Kidney (tissue), 13 donors: ENCODE measurements at regions not wholly inside any gene's neighbourhood (a gene's known extent, or its start where the extent isn't known, plus 50 kb on each side); places are given as distances from the start of the nearest gene placed in this dataset.
A peak's percentile ranks its signal among the peaks of the same experiment; 100 is the strongest.

ENCODE experiments used
- DNase-seq, 5 donors: peaks; one replicate each; pipeline ENCODE4 v3.0.0-alpha.2; 2013 to 2020
- FAIRE-seq: peaks from 2 replicates; lab custom pipeline; 2012; peaks lifted over from hg19 to GRCh38; lab: Jason Lieb, UNC
- H3K27ac ChIP-seq, 2 donors: one replicate each; pipeline ENCODE4 v1.7.0; 2013; ENCODE audit warnings: low read depth in 2 of 2, low read length in 2 of 2, inconsistent platforms in 1 of 2
- H3K27me3 ChIP-seq: one replicate; pipeline ENCODE4 v1.7.1; 2013; ENCODE audit warnings: low read length, inconsistent platforms; ENCODE audit not compliant: control insufficient read depth, insufficient read depth
- H3K36me3 ChIP-seq, 3 donors: one replicate each; pipeline versions ENCODE4 v1.7.0 to v1.7.1; 2013; ENCODE audit warnings: low read length in 3 of 3, control low read depth in 1 of 3, inconsistent platforms in 1 of 3; ENCODE audit not compliant: insufficient read depth in 3 of 3, control insufficient read depth in 2 of 3
- H3K4me1 ChIP-seq, 3 donors: one replicate each; pipeline versions ENCODE4 v1.7.0 to v1.7.1; 2013; ENCODE audit warnings: low read length in 3 of 3, inconsistent platforms in 1 of 3, low read depth in 1 of 3; ENCODE audit not compliant: control insufficient read depth in 2 of 3, insufficient read depth in 2 of 3
- H3K4me3 ChIP-seq, 3 donors: one replicate each; pipeline versions ENCODE4 v1.7.0 to v1.8.1; 2013; ENCODE audit warnings: low read length in 3 of 3, control low read depth in 1 of 3, inconsistent platforms in 1 of 3
- H3K9ac ChIP-seq, 3 donors: one replicate each; pipeline versions ENCODE4 v1.7.0 to v1.7.1; 2013; ENCODE audit warnings: low read length in 3 of 3, control low read depth in 1 of 3, inconsistent platforms in 1 of 3
- H3K9me3 ChIP-seq, 3 donors: one replicate each; pipeline versions ENCODE4 v1.7.0 to v1.7.1; 2013; ENCODE audit warnings: low read length in 3 of 3, control low read depth in 1 of 3, inconsistent platforms in 1 of 3; ENCODE audit not compliant: control insufficient read depth in 2 of 3, insufficient read depth in 1 of 3
- CTCF ChIP-seq: IDR thresholded peaks from 3 replicates; pipeline ENCODE4 v1.5.1; 2012; ENCODE audit warnings: mild to moderate bottlenecking, moderate library complexity, borderline replicate concordance; ENCODE audit not compliant: insufficient read depth; ENCODE audit errors: extremely low read depth
- intact Hi-C: fragments of 100-400 bp; cut with DNase I; formaldehyde crosslinking; loops from one replicate; pipeline ENCODE4 v1.11.1; 2022
- donor health status: control.
- donor health status: control.
- donor health status: control.
- donor health status: control.
- donor health status: control.
- donor health status: DM: yes; HTN: yes; CAD: no.
- donor health status: Normal renal cell carcinoma (clear cell type).

DNA sequence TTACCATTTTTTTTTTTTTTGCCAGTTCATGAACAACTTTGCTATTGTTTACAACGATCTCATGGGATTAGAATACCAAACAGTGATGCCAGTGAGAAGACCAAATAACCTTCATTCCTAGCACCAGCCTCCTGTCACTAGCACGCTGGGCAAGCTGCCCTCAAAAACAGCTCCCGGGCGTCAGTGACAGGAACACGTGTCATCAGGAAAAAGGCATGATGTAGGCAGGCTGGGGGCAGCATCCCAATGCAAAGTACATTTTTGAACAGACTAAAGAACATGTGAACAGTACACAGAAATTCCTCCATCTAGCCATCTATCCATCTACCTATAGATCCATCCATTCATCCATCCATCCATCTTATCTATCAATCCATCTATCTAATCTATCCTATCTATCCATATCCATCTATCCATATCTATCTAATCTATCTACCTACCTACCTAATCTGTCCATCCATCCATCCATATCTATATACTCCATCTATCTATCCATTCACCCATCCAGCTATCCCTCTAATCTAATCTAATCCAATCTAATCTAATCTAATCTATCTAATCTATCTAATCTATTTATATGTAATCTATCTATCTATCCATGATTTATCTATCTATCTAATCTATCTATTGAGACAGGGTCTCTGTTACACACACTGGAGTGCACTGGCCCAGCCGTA is 378.5 kb downstream of the SHANK2 start:
- intact Hi-C loops, result no loop called here
- no peaks in the 10 kb centered on the region for H3K27me3 ChIP-seq
- H3K9me3 ChIP-seq, result no peaks in the 10 kb centered on the region
- no peak overlapping the region for H3K27ac ChIP-seq
- no peak for DNase-seq
- H3K4me3 ChIP-seq, result no peak overlapping the region
- no peak overlapping the region for H3K9ac ChIP-seq
- peaks cover 0 to 6% (median 0%) of the 10 kb centered on the region in 3 donors for H3K4me1 ChIP-seq
- TF ChIP-seq CTCF, result no peak
- FAIRE-seq, result no peak
- H3K36me3 ChIP-seq, result no peaks in the 10 kb centered on the region

DNA sequence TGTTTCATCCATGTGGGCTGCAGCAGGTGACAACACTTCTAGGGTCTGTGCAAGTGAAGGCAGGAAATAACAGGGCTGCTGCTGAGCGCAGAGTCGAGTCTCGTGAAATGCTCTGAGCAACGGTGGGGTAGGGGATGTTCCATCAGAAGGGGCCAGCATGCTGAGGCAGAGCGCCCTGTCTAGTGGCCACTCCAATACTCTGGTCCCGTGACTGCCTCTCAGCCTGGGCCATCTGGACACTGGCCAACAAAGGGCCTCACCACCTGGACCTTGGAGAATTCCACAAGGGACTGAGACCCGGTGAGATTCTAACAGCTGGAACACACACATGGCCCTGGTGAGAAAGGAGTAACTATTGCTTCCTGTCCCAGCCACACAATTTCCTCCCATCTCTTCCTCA is 375.7 kb downstream of the SHANK2 start:
- no peak for TF ChIP-seq CTCF
- Histone ChIP-seq H3K36me3 (no peaks in the 10 kb centered on the region), H3K9me3 (no peaks in the 10 kb centered on the region), H3K9ac (no peak overlapping the region), H3K27ac (no peak overlapping the region), H3K4me1 (peaks cover 0 to 6% (median 0%) of the 10 kb centered on the region in 3 donors), H3K27me3 (no peaks in the 10 kb centered on the region), H3K4me3 (no peak overlapping the region)
- peak in 1 of 5 donors; percentile 26 for DNase-seq
- FAIRE-seq, result no peak
- intact Hi-C loops, result no loop called here

GRCh38 chr11:70877151-70877550 is 375.2 kb downstream of the SHANK2 start:
- DNase-seq, result peak in 1 of 5 donors; percentile 37
- H3K4me1 ChIP-seq, result peaks cover 0 to 5% (median 0%) of the 10 kb centered on the region in 3 donors
- intact Hi-C loops, result no loop called here
- H3K27ac ChIP-seq, result no peak overlapping the region
- no peak overlapping the region for H3K9ac ChIP-seq
- H3K4me3 ChIP-seq, result no peak overlapping the region
- no peaks in the 10 kb centered on the region for H3K9me3 ChIP-seq
- H3K36me3 ChIP-seq, result no peaks in the 10 kb centered on the region
- no peak for TF ChIP-seq CTCF
- FAIRE-seq, result no peak
- H3K27me3 ChIP-seq, result no peaks in the 10 kb centered on the region
